C4-2B (cell line): ENCODE measurements at regions not wholly inside any gene's neighbourhood (a gene's known extent, or its start where the extent isn't known, plus 50 kb on each side); places are given as distances from the start of the nearest gene placed in this dataset.
"Not testable (repeated sequence)": the region's sequence is repeated elsewhere in the genome, so short reads cannot be mapped to it uniquely, and the experiment has no call there.

Source experiments
- ZFX ChIP-seq: fragments of 450-650 bp; IDR thresholded peaks from 2 replicates; pipeline ENCODE4 v1.6.1; 2017
- TF ChIP-seq, protein P1 (sequence below): fragments of 450-650 bp; conservative IDR thresholded peaks from 2 replicates; pipeline ENCODE4 v1.5.1; 2017; ENCODE audit warnings: mild to moderate bottlenecking

DNA sequence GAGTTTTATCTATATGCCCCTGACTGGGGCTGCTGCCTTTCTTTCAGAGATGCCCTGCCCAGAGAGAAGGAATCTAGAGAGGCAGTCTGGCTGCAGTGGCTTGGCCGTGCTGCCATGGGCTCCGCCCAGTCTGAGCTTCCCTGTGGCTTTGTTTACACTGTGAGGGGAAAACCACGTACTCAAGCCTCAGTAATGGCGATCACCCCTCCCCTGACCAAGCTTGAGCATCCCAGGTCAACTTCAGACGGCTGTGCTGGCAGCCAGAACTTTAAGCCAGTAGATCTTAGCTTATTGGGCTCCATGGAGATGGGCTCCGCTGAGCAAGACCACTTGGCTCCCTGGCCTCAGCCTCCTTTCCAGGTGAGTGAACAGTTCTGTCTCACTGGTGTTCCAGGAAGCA is 69.0 kb upstream of the DPP6 start:
- TF ChIP-seq, protein P1, sequence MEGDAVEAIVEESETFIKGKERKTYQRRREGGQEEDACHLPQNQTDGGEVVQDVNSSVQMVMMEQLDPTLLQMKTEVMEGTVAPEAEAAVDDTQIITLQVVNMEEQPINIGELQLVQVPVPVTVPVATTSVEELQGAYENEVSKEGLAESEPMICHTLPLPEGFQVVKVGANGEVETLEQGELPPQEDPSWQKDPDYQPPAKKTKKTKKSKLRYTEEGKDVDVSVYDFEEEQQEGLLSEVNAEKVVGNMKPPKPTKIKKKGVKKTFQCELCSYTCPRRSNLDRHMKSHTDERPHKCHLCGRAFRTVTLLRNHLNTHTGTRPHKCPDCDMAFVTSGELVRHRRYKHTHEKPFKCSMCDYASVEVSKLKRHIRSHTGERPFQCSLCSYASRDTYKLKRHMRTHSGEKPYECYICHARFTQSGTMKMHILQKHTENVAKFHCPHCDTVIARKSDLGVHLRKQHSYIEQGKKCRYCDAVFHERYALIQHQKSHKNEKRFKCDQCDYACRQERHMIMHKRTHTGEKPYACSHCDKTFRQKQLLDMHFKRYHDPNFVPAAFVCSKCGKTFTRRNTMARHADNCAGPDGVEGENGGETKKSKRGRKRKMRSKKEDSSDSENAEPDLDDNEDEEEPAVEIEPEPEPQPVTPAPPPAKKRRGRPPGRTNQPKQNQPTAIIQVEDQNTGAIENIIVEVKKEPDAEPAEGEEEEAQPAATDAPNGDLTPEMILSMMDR = not testable (repeated sequence)
- TF ChIP-seq ZFX = not testable (repeated sequence)
